ENCODE measurements at regions not wholly inside any gene's neighbourhood (a gene's known extent, or its start where the extent isn't known, plus 50 kb on each side); places are given as distances from the start of the nearest gene placed in this dataset.
"Not testable (repeated sequence)": the region's sequence is repeated elsewhere in the genome, so short reads cannot be mapped to it uniquely, and the experiment has no call there.

- intact Hi-C loops (cut with DNase I): no loop called here
- DNase-seq: no peak
Measured at GRCh38 chr4:106551724-106552123, 183.1 kb upstream of the GIMD1 start.

- intact Hi-C loops (cut with DNase I): no loop called here
- no peak for DNase-seq
Measured at GRCh38 chr4:106548446-106549044, 180.0 kb upstream of the GIMD1 start.

- intact Hi-C loops (cut with DNase I): no loop called here
- no peak for DNase-seq
Measured at GRCh38 chr4:106546370-106546769, 177.8 kb upstream of the GIMD1 start.

- DNase-seq; intact Hi-C loops (cut with DNase I): not testable (repeated sequence)
Measured at GRCh38 chr4:106542609-106543008, 174.0 kb upstream of the GIMD1 start.

- no peak for DNase-seq
- intact Hi-C loops (cut with DNase I): no loop called here
Measured at GRCh38 chr4:106541253-106541652, 172.7 kb upstream of the GIMD1 start.

GRCh38 chr4:106530821-106531220 is 162.2 kb upstream of the GIMD1 start:
- intact Hi-C loops (cut with DNase I): no loop called here

GRCh38 chr4:106530024-106530361 is 161.4 kb upstream of the GIMD1 start:
- intact Hi-C loops (cut with DNase I): no loop called here
- DNase-seq: no peak

More at GRCh38 chr4:106530821-106531220, 162.2 kb upstream of the GIMD1 start:
- no peak for DNase-seq

GRCh38 chr4:106529348-106530023 is 160.9 kb upstream of the GIMD1 start:
- DNase-seq: no peak
- intact Hi-C loops (cut with DNase I): no loop called here

GRCh38 chr4:106527316-106527715 is 158.7 kb upstream of the GIMD1 start:
- intact Hi-C loops (cut with DNase I): no loop called here

GRCh38 chr4:106525425-106525824 is 156.8 kb upstream of the GIMD1 start:
- DNase-seq; intact Hi-C loops (cut with DNase I): not testable (repeated sequence)

More at GRCh38 chr4:106527316-106527715, 158.7 kb upstream of the GIMD1 start:
- no peak for DNase-seq

- not testable (repeated sequence) for DNase-seq
Measured at GRCh38 chr4:106524772-106525171, 156.2 kb upstream of the GIMD1 start.

GRCh38 chr4:106522839-106523238 is 154.3 kb upstream of the GIMD1 start:
- intact Hi-C loops (cut with DNase I): no loop called here
- DNase-seq: no peak

More at GRCh38 chr4:106524772-106525171, 156.2 kb upstream of the GIMD1 start:
- intact Hi-C loops (cut with DNase I): not testable (repeated sequence)

- intact Hi-C loops (cut with DNase I): no loop called here
- no peak for DNase-seq
Measured at GRCh38 chr4:106512706-106513105, 144.1 kb upstream of the GIMD1 start.

- no peak for DNase-seq
- intact Hi-C loops (cut with DNase I): no loop called here
Measured at GRCh38 chr4:106507440-106507839, 138.9 kb upstream of the GIMD1 start.

GRCh38 chr4:106503116-106504050 is 134.8 kb upstream of the GIMD1 start:
- intact Hi-C loops (cut with DNase I): no loop called here
- no peak for DNase-seq

GRCh38 chr4:106502106-106502699 is 133.6 kb upstream of the GIMD1 start:
- intact Hi-C loops (cut with DNase I): no loop called here
- DNase-seq: peak; percentile 13 to 76 (median 48)

GRCh38 chr4:106497271-106497670 is 128.7 kb upstream of the GIMD1 start:
- intact Hi-C loops (cut with DNase I): no loop called here
- no peak for DNase-seq

GRCh38 chr4:106496061-106496460 is 127.5 kb upstream of the GIMD1 start:
- no peak for DNase-seq
- intact Hi-C loops (cut with DNase I): no loop called here

GRCh38 chr4:106495476-106495875 is 126.9 kb upstream of the GIMD1 start:
- DNase-seq: no peak
- intact Hi-C loops (cut with DNase I): no loop called here

- intact Hi-C loops (cut with DNase I): no loop called here
- DNase-seq: no peak
Measured at GRCh38 chr4:106494066-106494465, 125.5 kb upstream of the GIMD1 start.
